ENCODE measurements at regions not wholly inside any gene's neighbourhood (a gene's known extent, or its start where the extent isn't known, plus 50 kb on each side); places are given as distances from the start of the nearest gene placed in this dataset.
A peak's percentile ranks its signal among the peaks of the same experiment; 100 is the strongest.

GRCh38 chr9:26694381-26695297, 198.0 kb downstream of the CAAP1 start:
- Histone ChIP-seq H3K36me3 (no peaks in the 10 kb centered on the region), H3K27me3 (peaks cover 6% of the 10 kb centered on the region), H3K4me3 (no peak overlapping the region), H3K4me1 (ENCODE audit: low read depth) (no peaks in the 10 kb centered on the region), H3K9me3 (ENCODE audit: low read depth) (no peaks in the 10 kb centered on the region), H3K27ac (no peak overlapping the region)
- no peak for DNase-seq (ENCODE audit: low read depth in 1 of 2, low spot score in 1 of 2)
- TF ChIP-seq CTCF (IDR thresholded peaks at IDR 0.05; ENCODE audit: low read depth, low read length), result no peak

- no peaks in the 10 kb centered on the region for H3K36me3 ChIP-seq
- no peak overlapping the region for H3K4me3 ChIP-seq
- H3K27ac ChIP-seq, result no peak overlapping the region
- H3K9me3 ChIP-seq (ENCODE audit: low read depth), result no peaks in the 10 kb centered on the region
- no peak for TF ChIP-seq CTCF (IDR thresholded peaks at IDR 0.05; ENCODE audit: low read depth, low read length)
- H3K4me1 ChIP-seq (ENCODE audit: low read depth), result no peaks in the 10 kb centered on the region
- H3K27me3 ChIP-seq, result peaks cover 46% of the 10 kb centered on the region
- no peak for DNase-seq (ENCODE audit: low read depth in 1 of 2, low spot score in 1 of 2)
These were observed 203.6 kb downstream of the CAAP1 start for GRCh38 chr9:26689041-26689440.

- H3K36me3 ChIP-seq, result no peaks in the 10 kb centered on the region
- DNase-seq (ENCODE audit: low read depth in 1 of 2, low spot score in 1 of 2), result peak; percentile 2 to 37
- H3K9me3 ChIP-seq (ENCODE audit: low read depth), result no peaks in the 10 kb centered on the region
- H3K27me3 ChIP-seq, result peaks cover 46% of the 10 kb centered on the region
- TF ChIP-seq CTCF (IDR thresholded peaks at IDR 0.05; ENCODE audit: low read depth, low read length), result no peak
- H3K4me3 ChIP-seq, result no peak overlapping the region
- H3K27ac ChIP-seq, result no peak overlapping the region
- no peaks in the 10 kb centered on the region for H3K4me1 ChIP-seq (ENCODE audit: low read depth)
These were observed 205.2 kb downstream of the CAAP1 start for GRCh38 chr9:26687421-26687820.

- H3K9me3 ChIP-seq (ENCODE audit: low read depth), result no peaks in the 10 kb centered on the region
These were observed 206.8 kb downstream of the CAAP1 start for GRCh38 chr9:26685818-26686217.

GRCh38 chr9:26684029-26684428, 208.6 kb downstream of the CAAP1 start:
- Histone ChIP-seq H3K4me3 (no peak overlapping the region), H3K4me1 (ENCODE audit: low read depth) (no peaks in the 10 kb centered on the region), H3K36me3 (no peaks in the 10 kb centered on the region), H3K27me3 (peaks cover 45% of the 10 kb centered on the region), H3K27ac (no peak overlapping the region), H3K9me3 (ENCODE audit: low read depth) (no peaks in the 10 kb centered on the region)
- DNase-seq (ENCODE audit: low read depth in 1 of 2, low spot score in 1 of 2), result no peak
- no peak for TF ChIP-seq CTCF (IDR thresholded peaks at IDR 0.05; ENCODE audit: low read depth, low read length)

More at GRCh38 chr9:26685818-26686217, 206.8 kb downstream of the CAAP1 start:
- Histone ChIP-seq H3K27ac (no peak overlapping the region), H3K27me3 (peaks cover 53% of the 10 kb centered on the region), H3K4me1 (ENCODE audit: low read depth) (no peaks in the 10 kb centered on the region), H3K4me3 (no peak overlapping the region), H3K36me3 (no peaks in the 10 kb centered on the region)
- TF ChIP-seq CTCF (IDR thresholded peaks at IDR 0.05; ENCODE audit: low read depth, low read length), result no peak
- DNase-seq (ENCODE audit: low read depth in 1 of 2, low spot score in 1 of 2), result peak in 1 of 2 donors; percentile 1
